IPS-18a (cell line): ENCODE measurements at regions not wholly inside any gene's neighbourhood (a gene's known extent, or its start where the extent isn't known, plus 50 kb on each side); places are given as distances from the start of the nearest gene placed in this dataset.
"Not testable (repeated sequence)": the region's sequence is repeated elsewhere in the genome, so short reads cannot be mapped to it uniquely, and the experiment has no call there.

Source experiments
- H3K27ac ChIP-seq: one replicate; pipeline ENCODE4 v1.5.1; 2013; ENCODE audit warnings: low read length
- H3K27me3 ChIP-seq: one replicate; pipeline ENCODE4 v1.6.1; 2013; ENCODE audit warnings: mild to moderate bottlenecking, low read length; ENCODE audit not compliant: control insufficient read depth, insufficient read depth
- H3K36me3 ChIP-seq: one replicate; pipeline ENCODE4 v1.6.1; 2013; ENCODE audit warnings: low read depth, low read length; ENCODE audit not compliant: control insufficient read depth
- H3K4me1 ChIP-seq: one replicate; pipeline ENCODE4 v1.6.1; 2013; ENCODE audit warnings: low read depth, low read length; ENCODE audit not compliant: control insufficient read depth
- H3K4me3 ChIP-seq: one replicate; pipeline ENCODE4 v1.5.1; 2013; ENCODE audit warnings: low read length
- H3K9ac ChIP-seq: one replicate; pipeline ENCODE4 v1.6.1; 2013; ENCODE audit warnings: mild to moderate bottlenecking, low read length, moderate library complexity
- H3K9me3 ChIP-seq: one replicate; pipeline ENCODE4 v1.6.1; 2013; ENCODE audit warnings: low read depth, low read length; ENCODE audit not compliant: control insufficient read depth

DNA sequence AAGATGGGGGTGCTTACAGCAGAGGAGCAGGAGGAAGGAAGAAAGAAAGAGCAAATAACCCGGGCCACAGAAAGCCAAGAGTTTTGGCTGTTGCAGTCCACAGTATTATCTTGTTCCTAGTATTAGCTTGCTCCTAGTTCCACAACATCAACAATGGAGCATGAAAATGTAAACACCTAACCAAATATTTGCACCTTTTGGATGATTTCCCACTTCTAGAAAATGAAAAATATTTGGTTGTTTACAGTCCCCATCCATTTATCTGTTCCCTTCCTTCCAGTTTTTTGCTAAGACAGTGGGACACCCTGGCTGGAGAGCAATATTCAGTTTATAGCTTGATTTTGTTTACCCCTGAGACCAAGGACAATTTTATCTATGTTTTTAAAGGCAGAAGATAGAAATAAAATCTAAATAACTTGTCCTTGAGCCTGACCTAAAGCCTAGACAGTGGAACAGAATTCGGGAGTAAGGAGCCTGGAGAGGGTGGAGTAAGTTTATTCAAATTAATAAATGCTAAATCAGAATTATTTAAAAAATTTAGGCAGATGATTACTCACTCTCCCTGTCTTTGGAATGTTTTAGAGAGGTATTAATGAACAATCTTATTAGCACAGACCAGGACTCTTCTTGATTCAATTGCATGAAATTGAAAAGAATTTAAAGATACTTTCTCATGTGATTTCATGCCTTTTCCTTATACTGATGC, 51.6 kb downstream of the RESF1 start:
- Histone ChIP-seq H3K27ac (no peak overlapping the region), H3K27me3 (no peaks in the 10 kb centered on the region), H3K9ac (no peak overlapping the region), H3K9me3 (no peaks in the 10 kb centered on the region), H3K4me3 (no peak overlapping the region), H3K36me3 (no peaks in the 10 kb centered on the region), H3K4me1 (peaks cover 20% of the 10 kb centered on the region)

DNA sequence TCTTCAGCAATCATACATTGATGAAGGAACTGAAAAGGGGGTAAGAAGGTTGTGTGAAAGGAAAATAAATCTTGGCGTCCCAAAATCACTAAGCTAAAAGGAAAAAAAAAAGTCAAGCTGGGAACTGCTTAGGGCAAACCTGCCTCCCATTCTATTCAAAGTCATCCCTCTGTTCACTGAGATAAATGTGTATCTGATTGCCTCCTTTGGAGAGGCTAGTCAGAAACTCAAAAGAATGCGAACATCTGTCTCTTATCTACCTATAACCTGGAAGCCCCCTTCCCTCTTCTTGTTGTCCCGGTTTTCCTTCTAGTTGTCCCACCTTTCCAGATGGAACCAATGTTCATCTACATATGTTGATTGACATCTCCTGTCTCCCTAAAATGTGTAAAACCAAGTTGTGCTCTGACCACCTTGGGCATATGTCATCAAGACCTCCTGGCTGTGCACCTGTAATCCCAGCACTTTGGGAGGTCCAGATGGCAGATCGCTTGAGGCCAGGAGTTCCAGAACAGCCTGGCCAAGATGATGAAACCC, 53.1 kb downstream of the RESF1 start:
- Histone ChIP-seq H3K4me1 (peaks cover 20% of the 10 kb centered on the region), H3K27me3 (no peaks in the 10 kb centered on the region), H3K9ac (peak overlapping the region; percentile 4), H3K27ac (peak overlapping the region; percentile 39), H3K36me3 (no peaks in the 10 kb centered on the region), H3K9me3 (no peaks in the 10 kb centered on the region), H3K4me3 (no peak overlapping the region)

DNA sequence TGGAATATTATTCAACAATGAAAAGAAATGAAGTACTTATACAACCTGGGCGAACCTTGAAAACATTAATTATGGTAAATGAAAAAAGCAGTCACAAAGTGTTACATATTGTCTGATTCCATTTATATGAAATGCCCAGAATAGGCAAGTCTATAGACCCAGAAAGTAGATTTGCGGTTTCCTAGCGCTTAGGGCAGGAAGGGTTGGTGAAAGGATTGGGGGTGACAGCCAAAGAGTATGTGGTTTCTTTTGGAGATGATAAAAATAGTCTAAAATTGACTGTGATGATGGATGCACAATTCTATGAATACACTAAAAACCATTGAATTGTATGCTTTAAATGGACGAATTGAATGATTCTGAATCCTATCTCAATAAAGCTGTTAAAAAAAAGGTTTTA, 55.8 kb downstream of the RESF1 start:
- no peak overlapping the region for H3K4me3 ChIP-seq
- no peak overlapping the region for H3K27ac ChIP-seq
- no peaks in the 10 kb centered on the region for H3K9me3 ChIP-seq
- no peaks in the 10 kb centered on the region for H3K36me3 ChIP-seq
- no peak overlapping the region for H3K9ac ChIP-seq
- peaks cover 20% of the 10 kb centered on the region for H3K4me1 ChIP-seq
- H3K27me3 ChIP-seq = no peaks in the 10 kb centered on the region

DNA sequence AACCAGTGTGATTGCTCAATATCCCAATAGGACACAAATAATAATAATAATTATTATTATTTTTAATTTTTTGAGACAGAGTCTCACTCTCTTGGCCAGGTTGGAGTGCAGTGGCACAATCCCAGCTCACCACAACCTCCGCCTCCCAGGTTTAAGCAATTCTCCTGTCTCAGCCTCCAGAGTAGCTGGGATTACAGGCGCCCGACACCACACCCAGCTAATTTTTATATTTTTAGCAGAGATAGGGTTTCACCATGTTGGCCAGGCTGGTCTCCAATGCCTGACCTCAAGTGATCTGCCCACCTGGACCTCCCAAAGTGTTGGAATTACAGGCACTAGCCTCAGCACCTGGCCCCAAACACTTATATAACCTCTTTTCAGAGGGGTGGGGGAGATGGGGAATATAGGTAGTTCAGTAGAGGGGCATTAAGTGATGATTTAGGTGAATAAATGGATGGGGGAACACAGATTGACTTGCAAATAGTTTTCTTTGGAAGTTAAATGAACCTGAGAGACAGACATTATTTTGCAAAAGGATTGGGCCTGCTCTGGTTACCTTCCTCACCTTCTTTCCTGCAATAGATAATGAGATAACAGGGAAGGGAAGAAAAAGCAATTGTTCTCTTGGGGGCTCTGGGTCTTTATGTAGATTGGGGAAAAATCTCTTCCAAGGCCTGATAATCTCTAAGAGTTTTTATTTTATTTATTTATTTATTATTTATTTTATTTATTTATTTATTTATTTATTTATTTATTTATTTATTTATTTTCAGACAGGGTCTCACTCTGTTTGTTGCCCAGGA, 57.7 kb downstream of the RESF1 start:
- Histone ChIP-seq H3K27ac (no peak overlapping the region), H3K36me3 (no peaks in the 10 kb centered on the region), H3K9me3 (no peaks in the 10 kb centered on the region), H3K4me1 (peaks cover 18% of the 10 kb centered on the region), H3K27me3 (no peaks in the 10 kb centered on the region), H3K9ac (no peak overlapping the region), H3K4me3 (no peak overlapping the region)

DNA sequence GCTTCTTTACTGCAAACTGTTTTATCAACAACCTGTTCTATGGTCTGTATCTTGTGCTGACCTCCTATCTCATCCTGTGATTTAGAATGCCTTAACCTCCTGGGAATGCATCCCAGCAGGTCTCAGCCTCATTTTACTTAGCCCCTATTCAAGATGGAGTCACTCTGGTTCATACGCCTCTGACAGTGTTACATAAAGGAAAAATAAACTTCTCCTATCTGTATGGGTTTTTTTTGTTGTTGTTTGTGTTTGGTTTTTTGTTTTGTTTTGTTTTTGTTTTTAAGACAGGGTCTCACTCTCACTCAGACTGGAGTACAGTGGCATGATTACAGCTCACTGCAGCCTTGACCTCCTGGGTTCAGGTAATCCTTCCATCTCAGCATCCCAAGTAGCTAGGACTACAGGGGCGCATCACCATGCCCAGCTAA, 62.1 kb downstream of the RESF1 start:
- Histone ChIP-seq H3K36me3 (no peaks in the 10 kb centered on the region), H3K9ac (no peak overlapping the region), H3K4me3 (no peak overlapping the region), H3K9me3 (no peaks in the 10 kb centered on the region), H3K27me3 (no peaks in the 10 kb centered on the region), H3K27ac (peak overlapping the region; percentile 15), H3K4me1 (peaks cover 9% of the 10 kb centered on the region)

DNA sequence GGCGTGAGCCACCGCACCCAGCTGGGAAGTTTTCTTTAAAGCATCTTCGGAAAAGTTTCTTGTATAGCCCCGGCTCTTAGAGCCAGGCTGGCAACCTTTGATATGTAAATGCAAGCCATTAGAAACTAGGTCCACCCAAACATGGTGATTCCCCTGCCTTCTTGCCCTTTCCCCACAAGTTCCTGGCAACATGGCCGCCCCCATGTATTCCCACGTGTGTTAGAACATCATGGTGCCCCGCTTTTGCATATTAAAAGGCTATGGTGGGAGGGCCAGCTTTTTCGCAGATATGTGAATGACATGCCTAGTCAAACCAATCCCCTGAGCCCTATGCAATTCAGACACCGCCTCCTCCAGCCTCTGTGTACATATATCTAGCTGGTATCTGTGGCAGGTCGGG, 63.2 kb downstream of the RESF1 start:
- H3K36me3 ChIP-seq = not testable (repeated sequence)

DNA sequence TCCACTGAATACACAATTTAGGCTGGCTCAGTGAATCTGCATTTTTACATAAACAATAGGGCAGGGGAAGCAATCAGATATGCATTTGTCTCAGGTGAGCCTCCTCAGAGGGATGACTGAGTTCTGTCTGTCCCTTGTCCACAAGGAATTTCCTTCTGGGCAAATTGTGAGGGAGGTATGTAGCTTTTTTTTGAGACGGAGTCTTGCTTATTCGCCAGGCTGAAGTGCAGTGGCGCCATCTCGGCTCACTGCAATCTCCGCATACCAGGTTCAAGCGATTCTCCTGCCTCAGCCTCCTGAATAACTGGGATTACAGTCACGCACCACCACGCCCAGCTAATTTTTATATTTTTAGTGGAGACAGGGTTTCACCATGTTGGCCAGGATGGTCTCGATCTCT, 64.6 kb downstream of the RESF1 start:
- not testable (repeated sequence) for H3K9me3 ChIP-seq, H3K27me3 ChIP-seq, H3K9ac ChIP-seq, H3K36me3 ChIP-seq, H3K4me3 ChIP-seq, H3K27ac ChIP-seq
- H3K4me1 ChIP-seq = peaks cover 13% of the 10 kb centered on the region

More for the DNA sequence above, 63.2 kb downstream of the RESF1 start:
- not testable (repeated sequence) for H3K9me3 ChIP-seq, H3K4me3 ChIP-seq, H3K27me3 ChIP-seq, H3K9ac ChIP-seq
- H3K27ac ChIP-seq = peak overlapping the region; percentile 32
- H3K4me1 ChIP-seq = peaks cover 13% of the 10 kb centered on the region

DNA sequence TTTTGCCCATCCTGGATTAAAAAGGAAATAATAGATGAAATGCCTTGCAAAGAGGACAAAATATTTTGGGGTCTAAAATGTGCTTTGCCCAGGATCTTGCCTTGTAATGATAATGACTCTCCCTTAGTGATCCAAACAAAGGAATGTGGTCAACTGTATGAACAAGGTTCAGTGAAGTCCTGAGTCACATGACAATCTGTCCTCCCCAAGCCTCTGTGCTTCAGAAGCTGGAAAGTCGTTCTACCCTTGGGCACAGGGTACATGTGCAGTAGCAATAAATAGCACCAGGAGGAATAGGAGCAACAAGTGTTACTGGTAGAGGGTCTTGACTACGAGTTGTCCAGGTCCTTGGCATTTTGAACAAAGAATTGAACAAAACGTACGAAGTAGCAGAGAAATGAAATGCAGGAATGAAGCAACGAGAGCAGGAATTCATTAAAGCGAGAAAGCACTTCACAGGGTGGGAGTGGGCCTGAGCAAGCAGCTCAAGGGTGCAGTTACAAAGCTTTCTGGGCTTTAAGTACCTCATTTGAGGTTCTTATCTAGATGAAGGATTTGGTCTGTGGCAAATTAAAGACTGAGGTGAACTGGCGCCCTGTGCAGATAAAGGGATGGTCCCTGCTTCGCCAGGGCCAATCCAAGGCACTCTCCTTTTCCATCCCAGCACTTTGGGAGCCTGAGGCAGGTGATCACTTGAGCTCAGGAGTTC, 65.8 kb downstream of the RESF1 start:
- H3K27ac ChIP-seq = no peak overlapping the region
- no peaks in the 10 kb centered on the region for H3K9me3 ChIP-seq
- H3K27me3 ChIP-seq = no peaks in the 10 kb centered on the region
- no peak overlapping the region for H3K4me3 ChIP-seq
- H3K9ac ChIP-seq = no peak overlapping the region
- no peaks in the 10 kb centered on the region for H3K36me3 ChIP-seq
- H3K4me1 ChIP-seq = peaks cover 13% of the 10 kb centered on the region

DNA sequence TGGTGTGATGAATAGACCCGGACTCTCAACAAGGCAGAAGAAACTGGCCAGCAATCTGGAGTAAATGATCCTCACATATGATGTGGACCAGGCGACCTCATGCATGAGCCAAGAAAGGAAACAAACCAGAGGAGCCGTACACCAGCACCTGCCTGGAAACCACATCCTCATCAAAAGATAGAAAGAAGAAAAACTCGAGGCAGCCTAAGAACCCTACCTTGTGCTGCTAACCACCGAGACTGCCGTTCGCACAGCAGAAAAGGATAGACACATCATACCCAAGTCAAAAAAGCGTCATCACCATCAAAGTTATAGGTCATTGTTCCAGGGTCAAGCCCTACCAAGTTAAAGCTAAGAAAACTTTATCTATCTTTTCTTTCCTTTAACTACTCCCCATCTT, 66.7 kb downstream of the RESF1 start:
- Histone ChIP-seq H3K27ac (no peak overlapping the region), H3K9me3 (no peaks in the 10 kb centered on the region), H3K4me3 (no peak overlapping the region), H3K36me3 (no peaks in the 10 kb centered on the region), H3K4me1 (peaks cover 11% of the 10 kb centered on the region), H3K27me3 (no peaks in the 10 kb centered on the region), H3K9ac (no peak overlapping the region)

DNA sequence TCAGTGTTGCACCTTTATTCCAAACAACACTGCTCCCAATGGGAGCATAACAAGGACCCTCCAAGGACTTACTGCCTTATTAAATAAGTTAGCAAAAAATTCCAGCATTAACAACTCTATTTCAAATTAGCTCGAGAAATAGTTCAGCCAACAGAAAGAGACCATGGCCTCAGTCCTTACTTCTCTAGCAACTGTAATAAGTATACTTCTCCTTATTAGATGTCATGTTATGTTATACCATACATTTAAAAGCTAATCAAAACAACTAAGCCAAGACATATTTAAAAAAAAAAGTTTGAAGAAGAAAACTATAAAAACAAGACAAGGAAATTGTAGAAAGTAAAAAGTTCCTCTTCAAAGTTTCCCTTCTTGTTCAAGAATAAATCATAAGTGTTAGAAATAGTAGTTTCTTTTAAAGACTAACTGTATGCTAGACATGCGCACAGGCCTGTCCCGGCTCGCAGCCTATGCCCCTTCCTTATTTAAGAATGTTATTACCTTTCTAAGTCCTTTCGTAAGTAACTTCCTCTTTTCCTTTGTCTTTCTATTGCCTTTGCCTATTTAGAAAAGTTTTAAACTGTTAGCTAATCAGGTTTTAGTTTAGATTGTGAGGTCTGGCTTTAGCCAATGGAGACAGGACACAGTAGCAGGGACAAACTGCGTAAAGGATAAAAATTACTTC, 68.6 kb downstream of the RESF1 start:
- Histone ChIP-seq H3K27ac (no peak overlapping the region), H3K9ac (no peak overlapping the region), H3K4me3 (no peak overlapping the region)

DNA sequence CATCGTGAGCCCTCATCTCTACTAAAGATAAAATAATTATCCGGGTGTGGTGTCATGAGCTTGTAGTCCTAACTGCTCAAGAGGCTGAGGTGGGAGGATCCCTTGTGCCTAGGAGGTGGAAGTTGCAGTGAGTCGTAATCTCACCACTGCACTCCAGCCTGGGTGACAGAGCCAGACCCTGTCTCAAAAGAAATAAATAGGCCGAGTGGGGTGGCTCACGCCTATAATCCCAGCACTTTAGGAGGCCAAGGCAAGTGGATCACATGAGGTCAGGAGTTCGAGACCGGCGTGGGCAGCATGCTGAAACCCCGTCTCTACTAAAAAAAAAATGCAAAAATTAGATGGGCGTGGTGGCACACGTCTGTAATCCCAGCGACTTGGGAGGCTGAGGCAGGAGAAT, 70.9 kb downstream of the RESF1 start:
- no peak overlapping the region for H3K27ac ChIP-seq
- H3K9ac ChIP-seq = no peak overlapping the region

More for the DNA sequence above, 68.6 kb downstream of the RESF1 start:
- Histone ChIP-seq H3K4me1 (peaks cover 20% of the 10 kb centered on the region), H3K36me3 (no peaks in the 10 kb centered on the region), H3K9me3 (no peaks in the 10 kb centered on the region), H3K27me3 (no peaks in the 10 kb centered on the region)

More for the DNA sequence above, 70.9 kb downstream of the RESF1 start:
- Histone ChIP-seq H3K4me1 (peaks cover 15% of the 10 kb centered on the region), H3K27me3 (no peaks in the 10 kb centered on the region), H3K4me3 (no peak overlapping the region), H3K9me3 (no peaks in the 10 kb centered on the region), H3K36me3 (no peaks in the 10 kb centered on the region)
